OCI-LY3 (cell line): ENCODE measurements at regions not wholly inside any gene's neighbourhood (a gene's known extent, or its start where the extent isn't known, plus 50 kb on each side); places are given as distances from the start of the nearest gene placed in this dataset.

Experiments
- CTCF ChIP-seq: fragments of 200-600, 300-600 bp; sonication (generic); IDR thresholded peaks from 2 replicates; pipeline ENCODE4 v1.5.1; 2014; ENCODE audit warnings: antibody characterized with exemption, low read length, low read depth
- EZH2phosphoT487 ChIP-seq: fragments of 200-600 bp; shearing (Covaris generic); IDR thresholded peaks from 2 replicates; pipeline ENCODE4 v1.6.1; 2018; ENCODE audit warnings: antibody characterized with exemption, mixed run types, low read depth

GRCh38 chr13:86881390-86881789 is 789.8 kb upstream of the SLITRK5 start:
- no peak for TF ChIP-seq CTCF
- TF ChIP-seq EZH2phosphoT487: no peak
